ENCODE measurements at regions not wholly inside any gene's neighbourhood (a gene's known extent, or its start where the extent isn't known, plus 50 kb on each side); places are given as distances from the start of the nearest gene placed in this dataset.

- peak; percentile 14 for DNase-seq (ENCODE audit: low read depth, low spot score)
Measured at GRCh38 chr2:16334886-16335603, 330.6 kb downstream of the CYRIA start.

- no peak for DNase-seq (ENCODE audit: low read depth, low spot score)
Measured at GRCh38 chr2:16334366-16334765, 331.3 kb downstream of the CYRIA start.

DNA sequence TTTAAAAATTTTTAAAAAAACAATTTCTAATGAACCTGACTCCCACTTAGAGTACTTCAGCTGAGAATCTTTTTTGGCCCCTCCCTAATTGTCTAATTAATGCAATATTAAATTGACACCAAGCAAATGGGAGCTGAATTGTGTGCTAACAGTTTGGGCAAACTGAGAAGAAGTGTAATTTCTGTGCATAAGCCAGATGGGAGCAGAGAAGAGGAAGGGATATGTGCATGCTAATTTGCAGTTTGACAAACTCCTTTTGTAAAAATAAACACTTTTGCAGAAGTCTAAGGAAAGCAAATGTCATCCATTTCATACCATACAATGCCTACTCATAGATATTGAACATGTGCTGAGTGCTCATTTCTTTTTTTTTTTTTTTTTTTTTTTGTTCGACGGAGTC is 332.0 kb downstream of the CYRIA start:
- DNase-seq (ENCODE audit: low read depth, low spot score) = no peak

DNA sequence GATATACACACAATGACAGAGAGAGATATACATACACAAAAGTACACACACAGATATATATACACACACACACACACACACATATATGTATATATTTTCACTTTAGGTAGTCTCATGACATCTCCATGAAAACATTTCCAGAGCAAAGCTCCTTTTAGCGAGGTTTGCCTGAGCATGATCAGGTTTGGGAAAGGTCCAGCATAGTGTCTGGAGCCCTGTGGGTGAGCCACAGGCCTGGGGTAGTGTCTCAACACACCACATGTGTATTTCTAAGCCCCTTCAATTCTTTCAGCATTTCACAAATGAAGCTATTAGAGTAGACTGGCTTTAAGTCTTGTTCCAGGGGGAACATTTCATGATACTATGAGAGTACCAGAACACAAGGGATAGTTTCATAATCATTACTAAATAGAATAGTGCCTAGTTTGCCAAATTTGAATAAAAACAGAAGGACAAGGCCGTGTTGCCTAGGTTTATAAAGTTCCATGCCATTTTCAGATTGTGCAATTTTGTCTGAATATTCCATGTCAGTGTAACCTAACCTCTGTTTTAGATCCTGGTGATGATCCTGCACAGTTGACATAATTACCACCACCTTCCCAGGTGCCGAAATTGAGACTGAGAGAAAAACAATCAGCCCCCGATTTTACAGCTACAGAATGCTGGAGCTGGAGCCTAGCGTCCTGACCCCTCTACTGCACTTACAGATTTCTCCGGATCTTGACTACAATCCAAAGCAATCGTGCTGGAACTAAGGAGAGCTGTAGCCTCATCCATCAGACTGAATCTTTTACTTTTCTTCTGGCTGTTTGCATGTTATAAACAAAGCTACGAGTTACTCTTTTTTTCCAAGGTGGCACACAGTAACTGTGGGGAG is 332.7 kb downstream of the CYRIA start:
- DNase-seq (ENCODE audit: low read depth, low spot score) = no peak

DNA sequence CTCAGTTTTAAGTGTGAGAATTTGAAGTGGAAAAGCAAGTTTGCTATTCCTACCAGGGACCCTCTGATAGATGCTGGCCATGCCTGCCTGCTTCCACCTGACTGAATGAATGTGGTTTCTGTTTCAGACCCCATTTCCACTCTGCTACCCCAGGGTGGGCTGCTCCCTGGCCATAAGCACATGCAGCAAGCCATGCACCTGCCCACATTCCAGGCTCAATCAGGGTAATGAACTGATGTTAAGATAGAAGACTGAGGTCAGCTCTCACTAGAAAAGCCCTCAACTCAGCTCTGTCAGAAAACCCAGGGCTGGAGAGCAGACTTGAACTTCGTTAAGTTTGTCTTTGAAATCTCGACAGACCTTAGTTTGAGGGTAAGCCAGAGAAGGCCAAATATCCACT is 333.9 kb downstream of the CYRIA start:
- no peak for DNase-seq (ENCODE audit: low read depth, low spot score)

DNA sequence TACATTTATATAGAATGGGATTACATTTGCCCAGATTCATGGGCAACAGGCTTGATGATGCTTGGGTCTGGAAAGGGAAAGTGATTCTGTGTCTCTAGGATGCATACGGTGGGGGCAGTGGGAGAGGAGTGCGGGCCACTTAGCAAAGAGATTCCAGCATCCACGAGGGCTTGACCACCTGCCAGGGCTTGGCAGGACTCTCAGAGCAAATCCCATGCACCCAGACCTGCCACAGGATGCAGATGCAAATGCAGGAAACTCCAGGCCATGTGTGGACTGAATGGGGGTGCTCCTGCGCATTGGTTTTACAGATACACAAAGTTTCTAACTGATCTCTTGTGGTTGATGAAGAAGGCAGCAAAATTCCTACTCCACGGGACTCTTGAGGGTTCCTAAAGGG is 334.7 kb downstream of the CYRIA start:
- DNase-seq (ENCODE audit: low read depth, low spot score) = no peak

- DNase-seq (ENCODE audit: low read depth, low spot score) = peak; percentile 76
Measured at GRCh38 chr2:16330571-16330970, 335.1 kb downstream of the CYRIA start.

DNA sequence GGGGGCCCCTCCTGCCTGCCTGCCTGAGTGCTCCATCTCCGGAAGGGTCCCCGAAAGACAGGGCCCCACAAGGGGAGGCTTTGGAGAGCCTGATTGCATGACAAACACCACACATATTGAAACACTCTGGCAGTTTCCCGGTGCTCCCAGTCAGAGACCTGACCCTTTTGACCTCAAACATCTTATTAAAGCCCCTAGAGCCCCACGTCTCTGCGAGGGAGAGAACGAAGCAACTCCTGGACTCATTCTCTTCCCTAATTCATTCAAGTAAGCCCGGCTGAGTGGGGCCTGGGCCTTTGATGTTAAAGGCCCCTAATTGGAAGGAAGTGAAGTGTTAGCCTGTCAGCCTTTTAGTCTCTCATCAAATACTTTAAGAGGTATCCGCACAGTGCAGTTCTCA is 335.6 kb downstream of the CYRIA start:
- DNase-seq (ENCODE audit: low read depth, low spot score) = peak; percentile 81

DNA sequence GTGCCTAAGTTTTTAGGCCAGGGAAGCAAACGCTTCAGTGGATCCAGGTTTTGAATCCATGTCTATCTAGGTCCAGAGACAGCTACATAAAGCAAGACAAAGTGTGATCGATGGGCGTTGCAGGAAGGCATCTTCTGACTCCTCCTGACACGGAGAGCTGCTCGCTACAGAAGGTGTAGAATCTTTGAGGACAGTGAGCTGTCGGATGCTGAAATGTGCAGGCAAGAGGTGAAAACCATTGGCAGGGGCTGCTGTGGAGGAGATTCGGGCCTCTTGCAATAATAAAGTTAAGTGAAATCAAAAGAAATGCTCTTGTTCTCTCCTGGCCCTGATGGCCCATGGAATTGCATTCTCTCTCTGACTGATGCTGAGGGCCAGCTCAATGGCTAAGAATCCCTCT is 336.2 kb downstream of the CYRIA start:
- DNase-seq (ENCODE audit: low read depth, low spot score) = no peak

DNA sequence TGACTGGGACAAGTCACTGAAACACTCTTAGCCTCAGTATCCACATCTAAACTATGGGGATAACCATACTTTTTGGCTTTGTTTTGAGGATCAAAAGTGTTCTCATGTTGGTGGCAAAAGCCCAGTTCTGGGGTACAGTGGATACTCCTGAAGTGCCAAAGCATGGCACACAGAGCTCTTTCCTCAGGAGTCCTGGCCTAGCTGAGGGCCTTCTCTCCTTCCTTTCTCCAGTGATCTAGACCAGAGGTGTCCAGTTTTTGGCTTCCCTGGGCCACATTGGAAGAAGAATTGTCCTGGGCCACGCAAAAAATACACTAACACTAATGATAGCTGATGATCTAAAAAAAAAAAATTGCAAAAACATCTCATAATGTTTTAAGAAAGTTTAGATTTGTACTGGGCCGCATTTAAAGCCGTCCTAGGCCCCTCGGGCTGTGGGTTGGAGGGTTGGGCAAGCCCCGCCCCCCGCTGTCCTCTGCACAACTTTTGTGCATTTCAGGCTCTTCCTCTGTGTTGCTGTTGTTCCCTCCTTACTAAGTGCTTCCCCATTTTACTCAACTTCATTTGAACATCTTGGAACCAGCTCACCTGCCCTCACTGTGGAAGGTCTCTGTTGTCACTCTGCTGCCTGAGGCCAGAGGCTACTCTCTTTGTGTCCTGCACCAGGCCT is 337.0 kb downstream of the CYRIA start:
- DNase-seq (ENCODE audit: low read depth, low spot score) = peak; percentile 33

- no peak for DNase-seq (ENCODE audit: low read depth, low spot score)
Measured at GRCh38 chr2:16327326-16327725, 338.3 kb downstream of the CYRIA start.

DNA sequence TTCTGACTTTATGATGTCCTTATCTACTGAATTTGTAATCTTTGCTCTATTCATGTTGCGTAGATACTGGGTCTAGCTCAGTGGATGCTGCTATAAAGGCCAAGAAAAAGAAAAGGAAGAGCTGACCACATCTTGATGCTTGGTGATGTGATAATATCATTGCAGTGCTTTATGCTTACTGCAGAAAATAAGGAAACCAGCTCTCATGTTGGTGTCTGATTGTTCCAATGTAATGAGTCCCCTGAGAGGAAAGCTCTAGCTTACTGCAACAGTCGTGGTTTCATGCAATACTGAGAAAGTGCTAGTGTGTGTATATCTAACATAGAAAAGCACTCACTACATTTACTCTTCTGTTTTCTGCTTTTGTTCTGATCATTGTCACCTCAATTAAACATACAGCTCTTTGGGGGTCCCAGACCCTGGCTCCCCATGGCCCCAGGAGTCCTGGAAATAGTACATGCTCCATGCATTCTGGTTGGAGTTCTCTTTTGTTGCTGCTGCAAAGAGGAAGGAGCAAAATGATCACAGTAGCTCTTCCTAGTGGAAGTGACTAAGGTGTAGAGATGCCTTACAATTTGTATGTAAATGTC is 338.8 kb downstream of the CYRIA start:
- no peak for DNase-seq (ENCODE audit: low read depth, low spot score)

- no peak for DNase-seq (ENCODE audit: low read depth, low spot score)
Measured at GRCh38 chr2:16325976-16326510, 339.6 kb downstream of the CYRIA start.

GRCh38 chr2:16325016-16325975 is 340.3 kb downstream of the CYRIA start:
- DNase-seq (ENCODE audit: low read depth, low spot score) = peak; percentile 34

- no peak for DNase-seq (ENCODE audit: low read depth, low spot score)
Measured at GRCh38 chr2:16324544-16324937, 341.1 kb downstream of the CYRIA start.

DNA sequence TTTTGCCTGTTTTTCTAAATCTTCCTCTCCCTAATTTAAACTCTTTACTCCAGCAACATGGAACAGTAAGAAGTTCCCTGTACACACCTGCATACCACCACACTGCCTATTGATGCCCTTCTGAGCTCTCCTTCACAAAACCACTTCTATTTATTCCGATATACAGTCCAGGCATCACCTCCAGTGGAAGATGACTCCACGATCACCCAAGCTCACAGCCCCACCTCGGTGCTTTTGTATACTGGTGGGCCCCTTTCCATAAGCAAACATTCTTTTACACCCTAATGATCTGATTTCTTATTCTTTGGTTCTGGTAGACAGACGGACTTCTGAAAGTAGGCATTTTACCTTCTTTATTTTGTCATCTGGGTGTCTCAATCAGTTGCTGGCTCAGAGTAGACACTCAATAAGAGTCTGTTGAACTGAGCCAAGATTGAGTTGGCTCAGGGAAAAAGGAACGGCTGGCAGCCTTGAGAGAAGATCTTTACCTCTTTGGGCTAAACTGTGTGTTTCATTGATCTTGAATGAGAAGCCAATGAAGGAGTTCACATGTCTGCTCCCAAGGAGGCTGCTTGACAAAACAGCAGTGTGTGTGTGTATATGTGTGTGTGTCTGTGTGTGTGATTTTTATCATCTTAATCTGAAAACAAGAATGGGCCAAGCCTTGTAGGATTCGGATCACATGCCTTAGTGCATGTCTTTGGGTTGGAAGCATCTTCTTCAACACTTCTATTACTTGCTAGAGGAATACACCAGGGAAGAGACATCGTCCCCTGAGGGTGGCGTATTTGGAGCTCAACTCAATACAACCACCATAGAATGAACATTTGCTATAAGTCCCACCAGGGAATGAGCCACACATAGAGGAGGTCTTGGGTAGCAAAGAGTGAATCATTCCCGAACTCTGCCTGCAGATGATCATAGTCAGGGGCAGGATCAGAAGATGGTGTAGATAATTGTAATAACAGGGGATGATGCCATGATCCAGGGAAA is 341.8 kb downstream of the CYRIA start:
- no peak for DNase-seq (ENCODE audit: low read depth, low spot score)

GRCh38 chr2:16323126-16323520 is 342.5 kb downstream of the CYRIA start:
- DNase-seq (ENCODE audit: low read depth, low spot score) = no peak

GRCh38 chr2:16322308-16323125 is 343.1 kb downstream of the CYRIA start:
- DNase-seq (ENCODE audit: low read depth, low spot score) = peak; percentile 60

GRCh38 chr2:16321872-16322271 is 343.8 kb downstream of the CYRIA start:
- peak; percentile 49 for DNase-seq (ENCODE audit: low read depth, low spot score)

Data from ELF-1 (cell line).